Activated CD4-positive, alpha-beta T cell treated with anti-CD3 and anti-CD28 coated beads for 48 hours (primary cell): ENCODE measurements at regions not wholly inside any gene's neighbourhood (a gene's known extent, or its start where the extent isn't known, plus 50 kb on each side); places are given as distances from the start of the nearest gene placed in this dataset.
"Not testable (repeated sequence)": the region's sequence is repeated elsewhere in the genome, so short reads cannot be mapped to it uniquely, and the experiment has no call there.

Experiments used
- DNase-seq: peaks from one replicate; pipeline ENCODE4 v3.0.0-alpha.2; 2020

GRCh38 chr2:142314164-142314563 lies 183.3 kb upstream of the LRP1B start:
- no peak for DNase-seq

GRCh38 chr2:142310530-142310929 lies 179.7 kb upstream of the LRP1B start:
- DNase-seq, result no peak

- DNase-seq, result no peak
Observed at GRCh38 chr2:142308744-142309143, 177.9 kb upstream of the LRP1B start.

GRCh38 chr2:142307616-142308115 lies 176.8 kb upstream of the LRP1B start:
- no peak for DNase-seq

GRCh38 chr2:142307086-142307485 lies 176.3 kb upstream of the LRP1B start:
- DNase-seq, result no peak

GRCh38 chr2:142306131-142306530 lies 175.3 kb upstream of the LRP1B start:
- DNase-seq, result no peak

GRCh38 chr2:142300517-142300916 lies 169.7 kb upstream of the LRP1B start:
- DNase-seq, result no peak

GRCh38 chr2:142299021-142299420 lies 168.2 kb upstream of the LRP1B start:
- no peak for DNase-seq

- DNase-seq, result no peak
Observed at GRCh38 chr2:142294225-142294624, 163.4 kb upstream of the LRP1B start.

- no peak for DNase-seq
Observed at GRCh38 chr2:142291969-142292368, 161.2 kb upstream of the LRP1B start.

- DNase-seq, result no peak
Observed at GRCh38 chr2:142290931-142291330, 160.1 kb upstream of the LRP1B start.

- DNase-seq, result no peak
Observed at GRCh38 chr2:142286618-142287017, 155.8 kb upstream of the LRP1B start.

- DNase-seq, result no peak
Observed at GRCh38 chr2:142285480-142285879, 154.7 kb upstream of the LRP1B start.

GRCh38 chr2:142284336-142284735 lies 153.5 kb upstream of the LRP1B start:
- not testable (repeated sequence) for DNase-seq

GRCh38 chr2:142280831-142281230 lies 150.0 kb upstream of the LRP1B start:
- DNase-seq, result no peak

GRCh38 chr2:142270990-142271389 lies 140.2 kb upstream of the LRP1B start:
- DNase-seq, result no peak

GRCh38 chr2:142270291-142270690 lies 139.5 kb upstream of the LRP1B start:
- no peak for DNase-seq

GRCh38 chr2:142259356-142259755 lies 128.5 kb upstream of the LRP1B start:
- no peak for DNase-seq

GRCh38 chr2:142254031-142254430 lies 123.2 kb upstream of the LRP1B start:
- DNase-seq, result no peak

GRCh38 chr2:142241016-142241415 lies 110.2 kb upstream of the LRP1B start:
- no peak for DNase-seq

- no peak for DNase-seq
Observed at GRCh38 chr2:142236181-142236580, 105.4 kb upstream of the LRP1B start.

- DNase-seq, result no peak
Observed at GRCh38 chr2:142234741-142235140, 103.9 kb upstream of the LRP1B start.

- no peak for DNase-seq
Observed at GRCh38 chr2:142223309-142223708, 92.5 kb upstream of the LRP1B start.

- DNase-seq, result no peak
Observed at GRCh38 chr2:142222715-142223114, 91.9 kb upstream of the LRP1B start.

- no peak for DNase-seq
Observed at GRCh38 chr2:142220901-142221300, 90.1 kb upstream of the LRP1B start.

GRCh38 chr2:142220239-142220638 lies 89.4 kb upstream of the LRP1B start:
- DNase-seq, result no peak
